ENCODE measurements at regions not wholly inside any gene's neighbourhood (a gene's known extent, or its start where the extent isn't known, plus 50 kb on each side); places are given as distances from the start of the nearest gene placed in this dataset.

- no peak for TF ChIP-seq CTCF (IDR thresholded peaks at IDR 0.05)
- no peak for TF ChIP-seq POLR2A (IDR thresholded peaks at IDR 0.05)
These were observed 186.1 kb upstream of the ADRA1D start for GRCh38 chr20:4435225-4435624.
